Fibroblast of mammary gland (primary cell): ENCODE measurements at regions not wholly inside any gene's neighbourhood (a gene's known extent, or its start where the extent isn't known, plus 50 kb on each side); places are given as distances from the start of the nearest gene placed in this dataset.
A peak's percentile ranks its signal among the peaks of the same experiment; 100 is the strongest.
"Not testable (repeated sequence)": the region's sequence is repeated elsewhere in the genome, so short reads cannot be mapped to it uniquely, and the experiment has no call there.

Experiments
- DNase-seq: peaks from one replicate; pipeline ENCODE4 v3.0.0-alpha.2; 2010; ENCODE audit warnings: low read depth
- H3K4me3 ChIP-seq: 2 replicates; pipeline ENCODE4 v1.5.1; 2011; ENCODE audit warnings: low read depth, mild to moderate bottlenecking, low read length, moderate library complexity; ENCODE audit not compliant: control insufficient read depth

- peak; percentile 8 for DNase-seq
These were observed 269.1 kb upstream of the PLGLB1 start for GRCh38 chr2:87290566-87291307.

GRCh38 chr2:87291400-87292200 lies 270.0 kb upstream of the PLGLB1 start:
- H3K4me3 ChIP-seq: not testable (repeated sequence)

More at GRCh38 chr2:87290566-87291307, 269.1 kb upstream of the PLGLB1 start:
- not testable (repeated sequence) for H3K4me3 ChIP-seq

GRCh38 chr2:87293931-87294594 lies 272.4 kb upstream of the PLGLB1 start:
- DNase-seq, H3K4me3 ChIP-seq: not testable (repeated sequence)

More at GRCh38 chr2:87291400-87292200, 270.0 kb upstream of the PLGLB1 start:
- DNase-seq: not testable (repeated sequence)

DNA sequence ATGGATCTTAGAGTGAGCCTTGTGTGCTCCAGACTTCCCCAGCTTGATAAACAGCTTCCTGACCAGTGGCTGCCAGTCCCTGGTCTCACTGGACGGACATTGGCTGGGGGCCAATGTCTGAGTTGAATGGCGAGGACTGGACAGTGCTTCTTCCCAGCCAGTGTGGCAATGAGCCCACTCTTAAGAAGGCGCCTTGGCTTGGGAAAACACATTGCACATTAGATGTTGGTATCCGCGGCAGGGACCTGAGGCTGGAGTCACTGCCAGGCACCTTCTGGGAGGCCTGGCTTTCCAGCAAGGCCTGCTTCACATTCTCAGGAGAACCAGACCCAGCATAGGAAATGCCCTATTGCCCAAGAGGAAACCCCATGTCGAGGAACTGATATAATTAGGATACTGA lies 273.5 kb upstream of the PLGLB1 start:
- not testable (repeated sequence) for H3K4me3 ChIP-seq, DNase-seq

DNA sequence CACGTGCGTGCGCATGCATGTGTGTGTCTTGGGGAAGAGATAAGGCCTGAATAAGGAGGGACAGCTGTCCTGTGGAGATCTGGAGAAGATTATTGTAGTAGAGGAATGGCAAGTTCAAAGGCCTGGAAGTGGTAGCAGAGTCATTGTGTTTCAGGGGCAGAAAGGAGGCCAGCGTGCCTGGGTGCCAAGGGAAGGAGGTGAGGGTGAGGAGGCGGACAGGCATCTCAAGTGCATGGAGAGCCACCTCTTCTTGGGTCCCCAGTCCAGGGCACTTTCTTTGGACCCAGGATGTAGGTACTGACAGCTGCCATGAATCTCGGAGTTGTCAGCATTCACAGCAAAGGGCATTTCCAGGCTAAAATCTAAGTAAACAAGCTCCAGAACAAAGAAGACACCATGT lies 279.7 kb upstream of the PLGLB1 start:
- H3K4me3 ChIP-seq, DNase-seq: not testable (repeated sequence)

DNA sequence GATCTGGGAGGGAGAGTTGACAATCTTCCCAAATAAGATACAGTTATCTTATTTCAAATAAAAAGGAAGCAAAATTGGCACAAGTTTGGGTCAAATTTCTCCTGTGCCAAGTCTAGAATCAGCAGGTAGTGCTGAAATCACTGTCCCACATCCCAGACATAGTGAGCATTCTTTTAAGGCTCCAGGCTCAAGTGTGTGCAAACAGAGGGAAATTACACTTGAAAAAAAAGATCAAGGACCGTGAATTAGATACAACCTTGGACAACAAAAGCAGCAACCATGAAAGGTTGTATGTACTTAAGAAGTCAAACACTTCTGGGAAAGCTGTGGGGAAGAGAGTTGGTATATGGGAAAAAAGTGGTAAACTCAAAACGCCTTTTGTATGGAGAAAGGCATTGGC lies 280.2 kb upstream of the PLGLB1 start:
- H3K4me3 ChIP-seq, DNase-seq: not testable (repeated sequence)

DNA sequence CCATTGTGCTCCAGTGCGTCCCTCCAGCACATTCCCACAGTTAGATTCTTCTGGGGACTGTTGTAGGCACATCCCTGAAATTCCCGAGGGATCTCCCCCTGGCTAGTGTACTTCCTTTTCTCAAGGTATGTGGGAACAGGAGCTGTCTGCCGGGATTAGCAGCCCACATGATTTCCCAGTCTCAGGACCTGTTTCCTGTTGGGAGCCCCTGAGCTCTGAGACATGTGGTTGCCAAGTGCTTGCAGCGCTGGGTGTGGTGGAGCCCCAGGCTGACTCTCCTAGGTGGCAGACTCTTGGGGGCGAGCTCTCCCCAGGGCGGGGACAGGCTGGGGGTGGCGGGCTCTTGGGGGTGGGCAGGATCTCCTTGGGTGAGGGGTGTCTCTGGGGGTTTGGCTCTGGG lies 287.0 kb upstream of the PLGLB1 start:
- not testable (repeated sequence) for H3K4me3 ChIP-seq, DNase-seq

DNA sequence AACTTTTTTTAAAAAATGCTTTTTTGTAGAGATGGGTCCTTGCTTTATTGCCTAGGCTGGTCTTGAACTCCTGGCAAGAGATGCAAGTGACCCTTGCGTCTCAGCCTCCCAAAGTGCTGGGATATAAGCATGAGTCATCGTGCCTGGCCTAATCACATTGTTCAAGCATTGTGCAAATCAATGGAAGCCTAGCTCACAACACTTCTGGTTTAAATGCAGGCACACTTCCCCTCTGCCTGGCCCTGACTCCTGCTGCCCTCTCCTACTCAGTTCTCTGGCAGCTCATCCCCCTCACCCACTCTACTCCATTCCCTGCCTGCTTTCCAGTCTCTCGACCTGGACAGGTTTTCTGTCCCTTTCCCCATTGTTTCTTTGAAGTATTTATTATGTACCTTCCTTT lies 288.1 kb upstream of the PLGLB1 start:
- not testable (repeated sequence) for H3K4me3 ChIP-seq, DNase-seq

- not testable (repeated sequence) for H3K4me3 ChIP-seq, DNase-seq
These were observed 290.3 kb upstream of the PLGLB1 start for GRCh38 chr2:87311896-87312441.

DNA sequence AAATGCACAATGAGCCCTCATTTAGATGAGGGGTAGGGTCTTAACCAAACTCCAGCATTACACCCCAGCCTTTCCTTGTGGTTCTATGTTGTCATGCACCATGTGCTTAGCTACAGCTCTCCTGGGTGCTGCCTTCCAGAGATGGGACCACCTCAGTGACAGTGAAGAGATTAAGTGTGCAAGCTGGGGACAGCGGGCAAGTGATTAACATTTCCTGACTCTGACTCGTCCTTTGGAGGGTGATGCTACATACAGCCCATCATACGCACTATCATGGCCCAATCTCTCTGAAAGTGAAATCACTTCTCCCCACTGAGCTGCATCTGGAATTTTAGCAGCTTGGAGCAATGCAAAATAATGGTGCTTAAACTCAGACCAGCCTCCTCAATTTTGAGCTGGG lies 293.0 kb upstream of the PLGLB1 start:
- DNase-seq, H3K4me3 ChIP-seq: not testable (repeated sequence)

DNA sequence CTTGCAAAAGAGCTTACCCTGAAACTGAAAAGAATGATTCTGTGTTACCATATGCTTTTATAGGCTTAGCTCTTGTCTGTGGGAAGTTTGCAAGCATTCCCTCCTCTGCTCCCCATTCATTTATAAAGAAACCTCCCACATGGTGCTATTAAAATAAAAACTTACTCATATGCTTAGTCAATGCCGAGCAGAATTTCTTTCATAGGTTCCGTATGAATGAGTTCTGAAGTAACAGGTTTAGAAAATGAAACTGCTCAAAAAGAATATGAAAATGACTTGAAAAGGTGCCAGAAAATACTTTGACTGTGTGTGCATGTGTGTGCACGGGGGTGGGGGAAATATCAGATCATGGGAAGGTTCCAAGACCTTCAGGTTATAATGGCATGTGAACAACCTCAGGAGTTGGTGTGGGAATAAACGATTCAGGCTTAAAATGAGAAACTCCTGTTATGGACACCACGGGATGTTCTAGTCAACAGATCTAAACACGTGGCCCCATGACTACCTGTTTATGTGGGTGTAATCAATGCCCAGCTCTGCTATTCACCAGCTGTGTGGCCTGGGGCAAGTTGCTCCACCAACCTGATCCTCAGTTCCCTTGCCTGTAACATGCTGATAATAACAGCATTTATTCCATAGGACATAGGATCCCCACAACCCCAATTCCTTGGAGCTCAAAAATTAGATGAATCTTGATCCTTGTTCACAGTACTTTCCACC lies 293.7 kb upstream of the PLGLB1 start:
- H3K4me3 ChIP-seq: not testable (repeated sequence)
- DNase-seq: peak; percentile 32

DNA sequence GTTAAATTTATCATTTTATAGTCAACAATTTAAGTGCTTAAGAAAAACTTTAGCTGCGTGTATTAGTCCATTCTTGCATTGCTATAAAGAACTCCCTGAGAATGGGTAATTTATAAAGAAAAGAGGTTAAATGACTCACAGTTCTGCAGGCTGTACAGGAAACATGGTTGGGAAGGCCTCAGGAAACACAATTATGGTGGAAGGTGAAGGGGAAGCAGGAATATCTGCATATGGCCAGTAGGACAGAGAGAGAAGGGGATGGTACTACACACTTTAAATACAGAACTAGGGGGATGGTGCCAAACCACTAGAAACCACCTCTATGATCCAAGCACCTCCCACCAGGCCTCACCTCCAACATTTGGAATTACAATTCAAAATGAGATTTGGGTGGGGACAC lies 295.5 kb upstream of the PLGLB1 start:
- peak; percentile 1 for DNase-seq
- H3K4me3 ChIP-seq: not testable (repeated sequence)

- not testable (repeated sequence) for H3K4me3 ChIP-seq
- DNase-seq: peak; percentile 67
These were observed 297.3 kb upstream of the PLGLB1 start for GRCh38 chr2:87318814-87319491.

DNA sequence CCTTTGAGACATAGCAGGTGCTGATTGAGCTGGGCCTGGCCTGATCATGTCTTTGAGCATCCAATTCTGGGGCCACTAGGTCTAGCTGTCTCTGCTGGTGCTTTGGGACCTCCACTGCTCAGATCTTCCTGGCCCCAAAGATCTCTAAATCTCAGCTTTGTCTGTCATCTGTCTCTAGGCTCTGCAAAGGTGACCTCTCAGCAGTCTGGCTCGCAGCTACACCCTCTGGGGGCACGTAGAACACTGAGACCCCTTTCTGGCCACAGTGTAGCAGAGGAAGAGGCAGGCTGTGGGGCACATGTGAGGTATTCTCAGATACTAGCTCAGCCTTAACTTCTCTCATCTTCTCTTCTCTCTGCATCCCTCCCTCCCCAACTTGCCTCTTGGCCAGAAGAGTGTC lies 298.1 kb upstream of the PLGLB1 start:
- not testable (repeated sequence) for H3K4me3 ChIP-seq, DNase-seq

DNA sequence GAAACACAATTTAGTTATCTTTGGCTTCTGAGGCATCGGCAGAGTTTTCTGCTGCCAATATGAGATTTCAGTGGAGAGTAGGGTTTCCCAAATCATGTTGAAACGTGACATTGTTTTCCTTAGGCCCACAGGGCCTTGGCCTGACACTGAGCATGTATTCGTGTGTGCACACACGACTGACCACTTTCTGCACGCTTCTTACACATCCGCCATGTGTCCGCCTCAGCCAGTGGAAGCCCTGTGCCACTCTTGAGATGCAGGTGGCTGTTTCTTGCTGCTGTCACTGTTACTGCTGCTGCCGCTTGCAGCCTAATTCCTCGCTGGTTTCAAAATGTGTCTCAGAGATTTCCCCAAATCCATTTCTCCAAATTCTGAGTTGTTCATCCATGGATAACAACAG lies 299.6 kb upstream of the PLGLB1 start:
- not testable (repeated sequence) for H3K4me3 ChIP-seq, DNase-seq

- not testable (repeated sequence) for H3K4me3 ChIP-seq
- DNase-seq: peak; percentile 37
These were observed 302.8 kb upstream of the PLGLB1 start for GRCh38 chr2:87324335-87325041.
